Right lobe of liver (tissue), 4 donors: ENCODE measurements at regions not wholly inside any gene's neighbourhood (a gene's known extent, or its start where the extent isn't known, plus 50 kb on each side); places are given as distances from the start of the nearest gene placed in this dataset.

Source experiments
- POLR2A ChIP-seq: fragments of 450-650 bp; IDR thresholded peaks from one replicate; pipeline ENCODE4 v1.6.1; 2017; ENCODE audit warnings: antibody characterized with exemption, mild to moderate bottlenecking
- TF ChIP-seq, protein P1 (sequence below), 4 donors: fragments of 200-600 bp in 3 of 4; fragments of 450-650 bp in 1 of 4; IDR thresholded peaks; one replicate each; pipeline versions ENCODE4 v1.5.1 to v1.8.0; 2016 to 2022; ENCODE audit warnings: antibody characterized with exemption in 4 of 4, mild to moderate bottlenecking in 2 of 4
- donor health status: DM: no; HTN: no; CAD: no.
- donor health status: DM: no; HTN: no; CAD: no.
- donor health status: DM: no; HTN: yes; CAD: no.

GRCh38 chr19:31049431-31049830 lies 299.8 kb downstream of the TSHZ3 start:
- TF ChIP-seq POLR2A: no peak
- TF ChIP-seq, protein P1, sequence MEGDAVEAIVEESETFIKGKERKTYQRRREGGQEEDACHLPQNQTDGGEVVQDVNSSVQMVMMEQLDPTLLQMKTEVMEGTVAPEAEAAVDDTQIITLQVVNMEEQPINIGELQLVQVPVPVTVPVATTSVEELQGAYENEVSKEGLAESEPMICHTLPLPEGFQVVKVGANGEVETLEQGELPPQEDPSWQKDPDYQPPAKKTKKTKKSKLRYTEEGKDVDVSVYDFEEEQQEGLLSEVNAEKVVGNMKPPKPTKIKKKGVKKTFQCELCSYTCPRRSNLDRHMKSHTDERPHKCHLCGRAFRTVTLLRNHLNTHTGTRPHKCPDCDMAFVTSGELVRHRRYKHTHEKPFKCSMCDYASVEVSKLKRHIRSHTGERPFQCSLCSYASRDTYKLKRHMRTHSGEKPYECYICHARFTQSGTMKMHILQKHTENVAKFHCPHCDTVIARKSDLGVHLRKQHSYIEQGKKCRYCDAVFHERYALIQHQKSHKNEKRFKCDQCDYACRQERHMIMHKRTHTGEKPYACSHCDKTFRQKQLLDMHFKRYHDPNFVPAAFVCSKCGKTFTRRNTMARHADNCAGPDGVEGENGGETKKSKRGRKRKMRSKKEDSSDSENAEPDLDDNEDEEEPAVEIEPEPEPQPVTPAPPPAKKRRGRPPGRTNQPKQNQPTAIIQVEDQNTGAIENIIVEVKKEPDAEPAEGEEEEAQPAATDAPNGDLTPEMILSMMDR (IDR thresholded peaks at IDR 0.05): no peak
